ENCODE measurements at regions not wholly inside any gene's neighbourhood (a gene's known extent, or its start where the extent isn't known, plus 50 kb on each side); places are given as distances from the start of the nearest gene placed in this dataset.

DNA sequence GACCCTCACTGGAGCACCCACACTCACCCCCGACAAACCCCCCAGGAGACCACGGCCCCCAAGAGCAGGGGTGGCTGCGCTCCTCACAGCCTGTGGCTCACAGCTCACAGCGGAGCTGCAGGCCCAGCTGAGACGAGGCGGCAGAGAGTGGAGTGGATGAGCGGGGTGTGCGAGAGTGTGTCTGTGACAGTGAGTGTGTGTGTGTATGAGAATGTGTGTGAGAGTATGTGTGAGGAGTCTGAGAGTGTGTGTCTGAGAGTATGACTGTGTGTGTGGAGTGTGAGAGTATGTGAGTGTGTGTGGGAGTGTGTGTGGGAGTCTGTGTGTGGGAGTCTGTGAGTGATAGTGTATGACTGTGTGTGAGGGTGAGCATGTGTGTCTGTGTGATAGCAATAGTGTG lies 55.3 kb upstream of the ID2 start:
- TF ChIP-seq, protein P1, sequence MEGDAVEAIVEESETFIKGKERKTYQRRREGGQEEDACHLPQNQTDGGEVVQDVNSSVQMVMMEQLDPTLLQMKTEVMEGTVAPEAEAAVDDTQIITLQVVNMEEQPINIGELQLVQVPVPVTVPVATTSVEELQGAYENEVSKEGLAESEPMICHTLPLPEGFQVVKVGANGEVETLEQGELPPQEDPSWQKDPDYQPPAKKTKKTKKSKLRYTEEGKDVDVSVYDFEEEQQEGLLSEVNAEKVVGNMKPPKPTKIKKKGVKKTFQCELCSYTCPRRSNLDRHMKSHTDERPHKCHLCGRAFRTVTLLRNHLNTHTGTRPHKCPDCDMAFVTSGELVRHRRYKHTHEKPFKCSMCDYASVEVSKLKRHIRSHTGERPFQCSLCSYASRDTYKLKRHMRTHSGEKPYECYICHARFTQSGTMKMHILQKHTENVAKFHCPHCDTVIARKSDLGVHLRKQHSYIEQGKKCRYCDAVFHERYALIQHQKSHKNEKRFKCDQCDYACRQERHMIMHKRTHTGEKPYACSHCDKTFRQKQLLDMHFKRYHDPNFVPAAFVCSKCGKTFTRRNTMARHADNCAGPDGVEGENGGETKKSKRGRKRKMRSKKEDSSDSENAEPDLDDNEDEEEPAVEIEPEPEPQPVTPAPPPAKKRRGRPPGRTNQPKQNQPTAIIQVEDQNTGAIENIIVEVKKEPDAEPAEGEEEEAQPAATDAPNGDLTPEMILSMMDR (tag by site-specific recombination; IDR thresholded peaks at IDR 0.05), result no peak
- no peak for TF ChIP-seq HOXC10 (CRISPR knock-in tag; IDR thresholded peaks at IDR 0.05)
- TF ChIP-seq MYNN (tag by site-specific recombination; IDR thresholded peaks at IDR 0.05; ENCODE audit: borderline replicate concordance), result no peak
- no peak for TF ChIP-seq GLI2 (tag by site-specific recombination; IDR thresholded peaks at IDR 0.05; ENCODE audit: borderline replicate concordance, low read depth)
